Endodermal cell (in vitro differentiated cells): ENCODE measurements at regions not wholly inside any gene's neighbourhood (a gene's known extent, or its start where the extent isn't known, plus 50 kb on each side); places are given as distances from the start of the nearest gene placed in this dataset.

Experiments
- DNase-seq: peaks from one replicate; pipeline ENCODE4 v3.0.0-alpha.2; 2017
- H3K27ac ChIP-seq: 2 replicates; pipeline ENCODE4 v1.5.1; 2013; ENCODE audit warnings: mild to moderate bottlenecking, low read depth, low read length, moderate library complexity
- H3K27me3 ChIP-seq: 2 replicates; pipeline ENCODE4 v1.6.1; 2013; ENCODE audit warnings: mild to moderate bottlenecking, low read length, moderate library complexity; ENCODE audit not compliant: insufficient read depth, control insufficient read depth, poor library complexity, severe bottlenecking
- H3K36me3 ChIP-seq: 2 replicates; pipeline ENCODE4 v1.7.0; 2013; ENCODE audit warnings: mild to moderate bottlenecking, low read length, moderate library complexity; ENCODE audit not compliant: control insufficient read depth, insufficient read depth
- H3K4me1 ChIP-seq: one replicate; pipeline ENCODE4 v1.7.0; 2013; ENCODE audit warnings: low read length; ENCODE audit not compliant: control insufficient read depth, insufficient read depth
- H3K4me3 ChIP-seq: 2 replicates; pipeline ENCODE4 v1.5.1; 2013; ENCODE audit warnings: mild to moderate bottlenecking, low read length, moderate library complexity
- H3K9ac ChIP-seq: 2 replicates; pipeline ENCODE4 v1.6.1; 2013; ENCODE audit warnings: mild to moderate bottlenecking, low read length, moderate library complexity; ENCODE audit not compliant: poor library complexity, severe bottlenecking; ENCODE audit errors: extremely low read depth
- H3K9me3 ChIP-seq: 2 replicates; pipeline ENCODE4 v1.6.1; 2013; ENCODE audit warnings: mild to moderate bottlenecking, low read length, moderate library complexity; ENCODE audit not compliant: control insufficient read depth
- H3K27ac Mint-ChIP-seq: 2 replicates; pipeline ENCODE4 v1.8.0; 2020; ENCODE audit warnings: mixed read lengths
- H3K27me3 Mint-ChIP-seq: 2 replicates; pipeline ENCODE4 v1.8.0; 2021; ENCODE audit warnings: mild to moderate bottlenecking, mixed read lengths; ENCODE audit not compliant: insufficient read depth
- H3K36me3 Mint-ChIP-seq: 2 replicates; pipeline ENCODE4 v1.8.0; 2020; ENCODE audit warnings: low read depth, mixed read lengths
- H3K4me1 Mint-ChIP-seq: 2 replicates; pipeline ENCODE4 v1.8.0; 2020; ENCODE audit warnings: mixed read lengths
- H3K4me3 Mint-ChIP-seq: 2 replicates; pipeline ENCODE4 v1.8.0; 2020; ENCODE audit warnings: mild to moderate bottlenecking, moderate library complexity, mixed read lengths
- H3K9me3 Mint-ChIP-seq: 2 replicates; pipeline ENCODE4 v1.8.0; 2020; ENCODE audit warnings: mild to moderate bottlenecking, mixed read lengths
- CTCF ChIP-seq: fragments of 200-600 bp; sonication (generic); conservative IDR thresholded peaks from 2 replicates; pipeline ENCODE4 v1.5.0; 2021; ENCODE audit warnings: antibody characterized with exemption, mild to moderate bottlenecking
- WGBS, 2 experiments: methylation state at CpG; one replicate each; pipeline versions ENCODE4 v1.1.5 to v1.1.7; 2013; ENCODE audit warnings: missing lambda C conversion rate in 2 of 2, mixed read lengths in 1 of 2; ENCODE audit not compliant: insufficient coverage in 1 of 2, insufficient read length in 1 of 2; 5-methylcytosine and 5-hydroxymethylcytosine counted together

- H3K27ac Mint-ChIP-seq: no peak overlapping the region
- Histone ChIP-seq H3K9ac (no peak overlapping the region), H3K4me3 (no peak overlapping the region), H3K36me3 (no peaks in the 10 kb centered on the region), H3K27ac (no peak overlapping the region), H3K4me1 (no peaks in the 10 kb centered on the region), H3K9me3 (no peaks in the 10 kb centered on the region), H3K27me3 (no peaks in the 10 kb centered on the region)
- H3K9me3 Mint-ChIP-seq: no peaks in the 10 kb centered on the region
- peaks cover 7% of the 10 kb centered on the region for H3K4me1 Mint-ChIP-seq
- H3K4me3 Mint-ChIP-seq: no peak overlapping the region
- H3K36me3 Mint-ChIP-seq: no peaks in the 10 kb centered on the region
- no peak for DNase-seq
- TF ChIP-seq CTCF: no peak
- no peaks in the 10 kb centered on the region for H3K27me3 Mint-ChIP-seq
- WGBS, 2 experiments: 88 to 100% methylated on average over 2 of the region's 2 CpGs
Measured at GRCh38 chr21:35644523-35644922, 415.8 kb downstream of the SETD4 start.

DNA sequence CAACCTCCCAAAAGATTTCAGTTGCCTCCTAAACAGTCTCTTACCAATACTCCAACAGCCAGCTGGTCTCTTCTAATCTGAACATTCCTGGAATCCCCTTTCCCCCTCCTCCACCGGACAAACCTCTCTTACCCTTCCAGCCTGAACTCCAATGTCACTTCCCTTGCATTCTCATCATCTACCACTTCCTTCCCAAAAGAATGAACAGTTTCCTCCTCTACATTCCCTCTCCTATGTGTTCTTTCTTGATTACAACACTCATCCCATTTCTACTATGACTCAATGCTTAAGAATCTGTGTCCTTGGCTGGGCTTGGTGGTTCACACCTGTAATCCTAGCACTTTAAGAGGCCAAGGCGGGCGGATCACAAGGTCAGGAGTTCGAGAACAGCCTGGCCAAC lies 417.1 kb downstream of the SETD4 start:
- Histone ChIP-seq H3K27ac (no peak overlapping the region), H3K36me3 (no peaks in the 10 kb centered on the region), H3K9me3 (no peaks in the 10 kb centered on the region), H3K9ac (no peak overlapping the region), H3K4me1 (no peaks in the 10 kb centered on the region), H3K27me3 (no peaks in the 10 kb centered on the region), H3K4me3 (no peak overlapping the region)
- Mint-ChIP-seq H3K27me3 (no peaks in the 10 kb centered on the region), H3K36me3 (no peaks in the 10 kb centered on the region), H3K4me1 (no peaks in the 10 kb centered on the region), H3K27ac (no peak overlapping the region), H3K4me3 (no peak overlapping the region), H3K9me3 (no peaks in the 10 kb centered on the region)
- TF ChIP-seq CTCF: no peak
- DNase-seq: no peak
- WGBS, 2 experiments: 85 to 91% methylated on average over 1 to 4 of the region's 4 CpGs

DNA sequence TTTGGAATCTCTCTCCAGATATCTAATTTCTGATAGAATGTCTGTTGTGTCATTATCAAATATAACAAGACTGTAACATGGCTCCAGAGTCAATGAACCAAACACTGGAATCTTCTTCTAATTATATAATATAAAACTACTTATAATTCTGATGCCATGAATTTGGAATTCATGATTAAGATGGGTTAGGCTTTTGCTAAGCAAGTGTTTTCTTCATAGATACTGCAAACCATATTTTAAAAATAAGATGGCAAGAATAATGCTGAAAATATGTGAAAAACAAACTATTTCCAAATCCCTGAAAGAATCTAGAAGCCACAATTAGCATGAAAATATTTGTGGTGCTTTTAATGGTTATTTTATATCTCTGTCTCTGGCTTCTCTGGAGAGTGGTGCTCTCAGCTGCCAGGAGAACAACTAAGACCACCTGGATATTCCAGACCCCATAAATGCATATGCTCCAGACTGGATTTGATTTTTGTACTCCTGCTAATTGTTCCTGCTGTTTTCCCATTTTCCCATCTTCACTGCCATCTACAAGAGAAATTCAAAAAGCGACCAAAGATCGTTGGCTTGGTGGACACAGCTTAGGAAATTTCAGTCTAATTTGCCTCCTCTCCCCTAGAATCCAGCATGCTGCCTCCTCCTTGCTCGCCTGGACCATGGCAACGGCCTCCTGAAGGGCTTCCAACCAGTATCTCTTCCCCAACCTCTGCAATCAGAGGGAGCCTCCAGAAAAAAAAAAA lies 418.9 kb downstream of the SETD4 start:
- Mint-ChIP-seq H3K27me3 (no peaks in the 10 kb centered on the region), H3K4me3 (no peak overlapping the region), H3K36me3 (no peaks in the 10 kb centered on the region), H3K4me1 (no peaks in the 10 kb centered on the region), H3K9me3 (no peaks in the 10 kb centered on the region), H3K27ac (no peak overlapping the region)
- no peak overlapping the region for H3K4me3 ChIP-seq
- H3K9ac ChIP-seq: no peak overlapping the region
- no peaks in the 10 kb centered on the region for H3K27me3 ChIP-seq
- 82 to 83% methylated on average over 2 to 4 of the region's 4 CpGs for WGBS, 2 experiments
- no peaks in the 10 kb centered on the region for H3K36me3 ChIP-seq
- no peak for TF ChIP-seq CTCF
- H3K9me3 ChIP-seq: no peaks in the 10 kb centered on the region
- no peaks in the 10 kb centered on the region for H3K4me1 ChIP-seq
- DNase-seq: no peak
- no peak overlapping the region for H3K27ac ChIP-seq
